Neural progenitor cell (in vitro differentiated cells): ENCODE measurements at regions not wholly inside any gene's neighbourhood (a gene's known extent, or its start where the extent isn't known, plus 50 kb on each side); places are given as distances from the start of the nearest gene placed in this dataset.

ENCODE experiments used
- DNase-seq: peaks from one replicate; pipeline ENCODE4 v3.0.0-alpha.2; 2016; ENCODE audit warnings: low spot score
- H2AFZ ChIP-seq: fragments of 200-600 bp; sonication (generic); replicated peaks from 2 replicates; pipeline ENCODE4 v1.6.1; 2016; ENCODE audit warnings: antibody characterized with exemption
- H3F3A ChIP-seq: fragments of 200-600 bp; sonication (generic); 2 replicates; pipeline ENCODE4 v1.6.1; 2016; ENCODE audit warnings: antibody characterized with exemption, low read depth
- H3K27ac ChIP-seq: fragments of 200-600 bp; sonication (generic); 2 replicates; pipeline ENCODE4 v1.5.1; 2016; ENCODE audit warnings: mild to moderate bottlenecking
- H3K27me3 ChIP-seq: fragments of 200-600 bp; sonication (generic); 2 replicates; pipeline ENCODE4 v1.6.1; 2016; ENCODE audit warnings: mild to moderate bottlenecking, moderate library complexity
- H3K36me3 ChIP-seq: fragments of 200-600 bp; sonication (generic); 2 replicates; pipeline ENCODE4 v1.5.1; 2016
- H3K4me1 ChIP-seq: fragments of 200-600 bp; sonication (generic); 2 replicates; pipeline ENCODE4 v1.6.1; 2016; ENCODE audit warnings: mixed run types
- H3K4me2 ChIP-seq: fragments of 200-600 bp; sonication (generic); 2 replicates; pipeline ENCODE4 v1.6.1; 2016
- H3K4me3 ChIP-seq: fragments of 200-600 bp; sonication (generic); 2 replicates; pipeline ENCODE4 v1.5.1; 2016
- H3K79me2 ChIP-seq: fragments of 200-600 bp; sonication (generic); 2 replicates; pipeline ENCODE4 v1.6.1; 2016; ENCODE audit warnings: low read depth
- H3K9ac ChIP-seq: fragments of 200-600 bp; sonication (generic); 2 replicates; pipeline ENCODE4 v1.6.1; 2016
- H3K9me3 ChIP-seq: fragments of 200-600 bp; sonication (generic); 2 replicates; pipeline ENCODE4 v1.5.1; 2016; ENCODE audit warnings: low read depth
- H4K20me1 ChIP-seq: fragments of 200-600 bp; sonication (generic); 2 replicates; pipeline ENCODE4 v1.6.1; 2016; ENCODE audit warnings: low read depth
- H3K27ac Mint-ChIP-seq: 3 replicates; pipeline ENCODE4 v1.8.0; 2021; ENCODE audit warnings: mixed read lengths
- H3K27me3 Mint-ChIP-seq: 2 replicates; pipeline ENCODE4 v1.8.0; 2022; ENCODE audit warnings: low read depth, mild to moderate bottlenecking, inconsistent platforms, moderate library complexity, mixed read lengths; ENCODE audit not compliant: insufficient read depth
- H3K36me3 Mint-ChIP-seq: 3 replicates; pipeline ENCODE4 v1.8.0; 2021; ENCODE audit warnings: mixed read lengths
- H3K4me1 Mint-ChIP-seq: 3 replicates; pipeline ENCODE4 v1.8.0; 2021; ENCODE audit warnings: mixed read lengths
- H3K4me3 Mint-ChIP-seq: 3 replicates; pipeline ENCODE4 v1.8.0; 2021; ENCODE audit warnings: mild to moderate bottlenecking, moderate library complexity, mixed read lengths
- H3K9me3 Mint-ChIP-seq: 3 replicates; pipeline ENCODE4 v1.8.0; 2020; ENCODE audit warnings: mixed read lengths
- CTCF ChIP-seq: fragments of 200-600 bp; sonication (generic); IDR thresholded peaks from 2 replicates; pipeline ENCODE4 v1.5.1; 2017; ENCODE audit warnings: antibody characterized with exemption, mild to moderate bottlenecking
- EZH2 ChIP-seq: fragments of 200-600 bp; sonication (generic); IDR thresholded peaks from 2 replicates; pipeline ENCODE4 v1.6.1; 2017; ENCODE audit warnings: antibody characterized with exemption, mild to moderate bottlenecking, moderate library complexity
- EZH2phosphoT487 ChIP-seq: fragments of 200-600 bp; sonication (generic); IDR thresholded peaks from 2 replicates; pipeline ENCODE4 v1.6.1; 2017; ENCODE audit warnings: antibody characterized with exemption

GRCh38 chr5:124462751-124463150 lies 283.7 kb downstream of the ZNF608 start:
- no peak overlapping the region for H3K4me3 Mint-ChIP-seq
- H3K27ac Mint-ChIP-seq = peak overlapping the region; percentile 92
- H2AFZ ChIP-seq = peak overlapping the region; percentile 8
- H3K36me3 Mint-ChIP-seq = peaks cover 5% of the 10 kb centered on the region
- peak overlapping the region; percentile 57 for H3K4me2 ChIP-seq
- H3K4me1 ChIP-seq = peaks cover 42% of the 10 kb centered on the region
- H3K27me3 ChIP-seq = no peaks in the 10 kb centered on the region
- peak overlapping the region; percentile 87 for H3K27ac ChIP-seq
- H3K9me3 ChIP-seq = no peaks in the 10 kb centered on the region
- H3K9me3 Mint-ChIP-seq = peaks cover 29% of the 10 kb centered on the region
- TF ChIP-seq CTCF (no peak), EZH2phosphoT487 (no peak)
- H3K79me2 ChIP-seq = no peaks in the 10 kb centered on the region
- no peaks in the 10 kb centered on the region for H4K20me1 ChIP-seq
- peaks cover 26% of the 10 kb centered on the region for H3F3A ChIP-seq
- no peak for DNase-seq
- H3K4me3 ChIP-seq = no peak overlapping the region
- no peak overlapping the region for H3K9ac ChIP-seq
- peaks cover 7% of the 10 kb centered on the region for H3K27me3 Mint-ChIP-seq
- no peaks in the 10 kb centered on the region for H3K36me3 ChIP-seq
- H3K4me1 Mint-ChIP-seq = peaks cover 44% of the 10 kb centered on the region

GRCh38 chr5:124461941-124462340 lies 284.5 kb downstream of the ZNF608 start:
- DNase-seq = peak; percentile 57
- peak overlapping the region; percentile 87 for H3K27ac ChIP-seq
- H3F3A ChIP-seq = peaks cover 26% of the 10 kb centered on the region
- no peak overlapping the region for H2AFZ ChIP-seq
- peaks cover 49% of the 10 kb centered on the region for H3K4me1 ChIP-seq
- no peaks in the 10 kb centered on the region for H3K79me2 ChIP-seq
- no peak overlapping the region for H3K4me3 ChIP-seq
- Mint-ChIP-seq H3K9me3 (peaks cover 29% of the 10 kb centered on the region), H3K27ac (peak overlapping the region; percentile 92), H3K4me3 (no peak overlapping the region), H3K36me3 (peaks cover 5% of the 10 kb centered on the region), H3K4me1 (peaks cover 46% of the 10 kb centered on the region), H3K27me3 (peaks cover 7% of the 10 kb centered on the region)
- H3K9ac ChIP-seq = no peak overlapping the region
- H3K9me3 ChIP-seq = no peaks in the 10 kb centered on the region
- no peaks in the 10 kb centered on the region for H4K20me1 ChIP-seq
- TF ChIP-seq EZH2 (no peak), CTCF (no peak), EZH2phosphoT487 (no peak)
- no peaks in the 10 kb centered on the region for H3K36me3 ChIP-seq
- peak overlapping the region; percentile 57 for H3K4me2 ChIP-seq
- H3K27me3 ChIP-seq = no peaks in the 10 kb centered on the region

- Mint-ChIP-seq H3K9me3 (peaks cover 29% of the 10 kb centered on the region), H3K4me1 (peaks cover 46% of the 10 kb centered on the region), H3K27me3 (peaks cover 7% of the 10 kb centered on the region), H3K27ac (peak overlapping the region; percentile 92), H3K4me3 (no peak overlapping the region), H3K36me3 (peaks cover 5% of the 10 kb centered on the region)
- H3K79me2 ChIP-seq = no peaks in the 10 kb centered on the region
- peaks cover 26% of the 10 kb centered on the region for H3F3A ChIP-seq
- no peak overlapping the region for H2AFZ ChIP-seq
- no peak for DNase-seq
- TF ChIP-seq CTCF = no peak
- no peak for TF ChIP-seq EZH2
- TF ChIP-seq EZH2phosphoT487 = no peak
- no peaks in the 10 kb centered on the region for H4K20me1 ChIP-seq
- no peaks in the 10 kb centered on the region for H3K27me3 ChIP-seq
- H3K9ac ChIP-seq = no peak overlapping the region
- no peaks in the 10 kb centered on the region for H3K9me3 ChIP-seq
- H3K4me1 ChIP-seq = peaks cover 56% of the 10 kb centered on the region
- peak overlapping the region; percentile 57 for H3K4me2 ChIP-seq
- peak overlapping the region; percentile 87 for H3K27ac ChIP-seq
- H3K4me3 ChIP-seq = no peak overlapping the region
- no peaks in the 10 kb centered on the region for H3K36me3 ChIP-seq
These were observed 285.3 kb downstream of the ZNF608 start for GRCh38 chr5:124461157-124461556.
